ENCODE measurements at regions not wholly inside any gene's neighbourhood (a gene's known extent, or its start where the extent isn't known, plus 50 kb on each side); places are given as distances from the start of the nearest gene placed in this dataset.

DNA sequence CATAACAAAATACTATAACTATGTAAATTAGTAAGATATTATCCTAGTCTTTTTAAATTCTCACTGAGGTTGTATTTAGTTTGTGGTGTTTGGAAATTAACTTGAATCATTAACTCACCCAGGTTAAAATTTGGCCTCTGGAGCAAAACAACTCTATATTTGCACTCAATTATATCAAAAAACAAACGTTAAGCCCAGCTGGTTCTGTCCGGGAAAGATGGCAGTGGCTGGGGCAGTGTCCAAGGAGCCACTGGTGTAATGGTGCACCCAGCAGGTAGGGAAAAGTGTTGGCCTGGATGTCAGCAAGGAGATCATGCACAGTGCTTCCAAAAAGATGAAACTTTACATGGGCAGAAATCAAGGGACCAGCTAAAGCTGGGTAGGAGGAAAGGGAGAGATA lies 285.3 kb upstream of the CITED2 start:
- no peak for DNase-seq (ENCODE audit: low spot score)

DNA sequence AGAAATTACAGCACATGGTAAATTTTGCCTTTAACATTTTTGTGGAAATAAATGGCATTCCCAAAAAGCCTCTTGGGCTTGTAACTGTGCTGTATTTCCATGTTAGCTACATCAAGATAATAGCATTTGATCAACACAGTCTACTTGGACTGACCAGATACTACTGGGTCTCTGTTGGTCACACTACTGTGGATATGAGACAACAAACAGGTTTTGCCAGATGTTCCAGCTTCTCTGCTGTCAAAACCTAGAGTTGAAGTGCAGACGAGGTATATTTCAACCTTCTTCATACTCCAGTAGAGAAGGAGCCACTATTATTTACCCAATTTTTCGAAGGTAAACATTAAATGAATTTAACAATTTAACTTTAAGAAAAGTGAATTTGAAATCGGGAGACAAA lies 284.7 kb upstream of the CITED2 start:
- DNase-seq (ENCODE audit: low spot score) = no peak

DNA sequence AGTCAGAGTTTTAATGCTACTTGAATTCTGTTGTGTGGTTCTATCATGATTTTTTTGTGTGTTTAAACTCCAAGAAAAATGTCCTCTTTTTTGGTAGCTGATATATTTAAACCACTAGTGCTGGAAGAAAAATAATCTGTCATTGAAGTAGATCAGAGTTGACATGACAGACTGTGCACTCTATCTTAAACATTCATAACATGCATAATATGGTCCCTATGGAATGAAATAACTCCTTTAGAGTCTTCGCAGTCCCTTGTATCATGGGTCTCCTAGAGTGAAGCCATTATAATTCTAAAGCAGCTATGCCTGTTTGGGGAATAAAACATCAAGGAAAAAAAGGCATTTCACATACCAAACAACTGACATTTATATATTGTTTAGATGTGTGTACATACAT lies 282.7 kb upstream of the CITED2 start:
- DNase-seq (ENCODE audit: low spot score) = no peak

DNA sequence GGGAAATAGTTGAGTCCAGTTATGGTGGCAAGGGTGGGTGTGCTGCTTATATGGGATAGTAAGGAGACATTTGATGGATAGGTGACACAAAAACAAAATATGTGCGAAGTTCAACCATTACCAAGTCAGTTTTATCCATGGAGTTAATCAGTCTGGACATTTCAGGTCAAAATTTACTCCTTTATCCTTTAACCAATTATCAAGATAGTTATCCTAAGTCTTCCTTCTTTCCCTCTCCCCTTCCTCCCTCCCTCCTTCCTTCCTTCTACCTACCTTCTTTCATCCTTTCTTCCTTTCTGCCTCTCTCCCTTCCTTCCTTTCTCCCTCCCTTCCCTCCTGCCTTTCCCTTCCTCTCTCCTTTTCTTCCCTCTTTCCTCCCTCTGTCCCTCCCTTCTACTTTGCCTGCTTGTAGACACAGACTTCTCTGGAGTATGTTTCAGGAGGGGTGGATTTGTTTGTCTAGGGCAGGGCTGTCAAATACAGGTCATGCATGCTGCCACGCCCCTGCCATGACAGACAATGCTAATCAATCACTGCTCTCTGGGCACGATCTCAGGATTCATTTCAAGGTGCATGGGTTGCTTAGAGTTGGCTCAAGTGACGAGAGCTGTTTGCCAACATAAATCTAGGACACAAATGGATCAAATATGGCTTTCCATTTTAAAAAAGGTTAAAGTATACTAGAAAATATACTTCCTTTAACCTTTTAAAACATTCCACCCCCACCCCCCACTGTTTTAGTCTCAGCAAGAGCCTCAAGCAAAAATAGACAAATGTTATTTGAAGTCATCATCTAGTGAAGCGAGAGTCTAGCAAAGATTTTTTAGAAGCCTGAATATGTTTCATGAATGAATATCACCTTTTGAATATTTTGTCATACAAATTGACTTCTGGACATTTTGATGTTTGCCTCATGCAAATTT lies 281.6 kb upstream of the CITED2 start:
- no peak for DNase-seq (ENCODE audit: low spot score)

DNA sequence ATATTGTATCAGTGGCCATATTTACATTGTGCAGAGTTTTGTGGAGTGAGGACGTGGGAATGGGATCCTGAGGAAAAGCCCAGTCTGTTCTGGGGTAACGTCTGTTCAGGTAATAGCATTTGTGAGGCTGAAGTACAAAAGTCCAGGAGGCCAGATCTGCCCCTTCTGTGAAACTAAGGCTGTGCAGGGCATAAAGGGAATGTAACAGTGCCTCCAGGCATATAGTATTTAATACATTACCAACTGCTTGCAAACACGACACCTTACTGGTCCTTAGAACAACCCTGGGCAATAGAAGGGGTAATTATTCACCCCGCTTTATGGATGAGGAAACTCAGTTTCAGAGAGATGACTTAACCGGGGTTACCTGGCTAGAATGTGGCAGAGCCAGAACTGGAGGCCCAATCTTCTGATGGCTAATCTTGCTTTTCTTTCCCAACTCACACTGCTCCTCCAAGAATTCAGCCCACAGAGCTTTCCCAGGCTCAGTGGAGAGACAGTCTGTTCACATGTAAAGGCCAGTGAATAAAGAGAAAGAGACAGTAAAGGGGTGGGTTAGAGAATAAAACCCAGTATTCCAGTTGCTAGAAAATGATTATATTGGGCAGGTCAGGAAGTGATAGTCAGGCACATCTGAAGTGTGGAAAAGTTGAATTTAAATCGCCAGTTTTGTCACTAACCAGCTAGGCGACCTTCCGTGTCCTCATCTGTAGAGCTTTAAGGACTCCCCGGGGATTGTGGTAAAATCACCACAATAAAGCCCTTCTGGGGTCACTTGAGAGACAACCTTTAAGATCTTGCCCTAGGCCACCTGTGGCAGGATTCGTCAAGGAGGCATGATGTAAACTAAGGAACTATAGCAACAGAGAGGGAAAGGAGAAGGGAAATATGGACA lies 280.7 kb upstream of the CITED2 start:
- DNase-seq (ENCODE audit: low spot score) = no peak

DNA sequence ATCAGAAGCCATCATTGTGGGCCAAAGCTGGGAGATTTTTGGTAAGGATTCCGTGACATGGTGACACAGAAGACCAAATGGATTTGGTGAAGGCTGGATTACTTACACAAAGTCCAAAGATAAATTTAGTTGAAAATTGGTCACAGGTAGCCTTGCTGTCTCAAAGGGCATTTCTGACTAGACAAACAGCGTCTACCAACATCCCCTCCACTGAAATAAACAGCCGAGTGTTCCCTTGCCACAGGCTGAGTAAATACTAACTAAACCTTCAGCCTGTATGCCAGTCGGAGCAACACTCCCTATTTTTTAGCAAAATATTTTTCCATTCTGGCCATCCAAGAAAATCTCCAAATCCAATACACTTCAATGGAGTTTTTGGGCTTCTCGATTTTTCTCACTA lies 279.9 kb upstream of the CITED2 start:
- no peak for DNase-seq (ENCODE audit: low spot score)

DNA sequence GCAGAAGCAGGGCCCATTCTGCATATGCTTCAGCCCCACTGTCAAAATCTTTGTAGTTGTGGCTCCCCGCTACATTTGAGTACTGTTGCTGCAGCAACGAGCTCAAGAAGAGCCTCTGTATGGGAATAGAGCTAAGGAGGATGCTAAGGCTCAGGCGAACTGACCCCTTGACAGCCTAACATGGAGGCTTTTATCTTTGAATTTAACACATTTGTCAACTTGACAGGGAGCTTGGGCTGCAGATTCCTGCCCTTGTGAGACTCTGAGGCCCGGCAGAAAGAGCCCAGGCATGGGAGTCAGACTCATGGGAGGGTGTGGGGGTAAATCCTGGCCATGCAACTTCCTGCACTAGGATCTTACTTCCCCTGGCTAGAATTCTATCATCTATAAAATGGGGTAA lies 278.7 kb upstream of the CITED2 start:
- no peak for DNase-seq (ENCODE audit: low spot score)

DNA sequence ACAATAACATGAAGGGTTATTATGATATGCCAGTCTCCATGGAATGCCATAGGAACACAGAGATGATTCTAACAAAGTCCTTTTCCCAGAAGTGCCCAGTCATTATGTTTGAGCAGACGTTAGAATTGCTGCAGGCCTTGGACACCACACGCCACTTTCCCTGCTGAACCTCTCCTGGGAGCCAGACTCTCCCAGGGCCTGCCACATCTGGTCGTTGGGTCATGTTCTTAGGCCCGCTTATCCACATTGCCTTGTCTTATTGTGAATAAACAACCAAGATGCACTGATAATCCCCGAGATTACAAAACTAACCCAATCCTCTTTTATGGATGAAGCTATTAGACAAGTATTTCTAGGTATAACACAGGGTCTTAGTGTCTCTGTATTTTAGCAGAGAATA lies 276.5 kb upstream of the CITED2 start:
- no peak for DNase-seq (ENCODE audit: low spot score)

DNA sequence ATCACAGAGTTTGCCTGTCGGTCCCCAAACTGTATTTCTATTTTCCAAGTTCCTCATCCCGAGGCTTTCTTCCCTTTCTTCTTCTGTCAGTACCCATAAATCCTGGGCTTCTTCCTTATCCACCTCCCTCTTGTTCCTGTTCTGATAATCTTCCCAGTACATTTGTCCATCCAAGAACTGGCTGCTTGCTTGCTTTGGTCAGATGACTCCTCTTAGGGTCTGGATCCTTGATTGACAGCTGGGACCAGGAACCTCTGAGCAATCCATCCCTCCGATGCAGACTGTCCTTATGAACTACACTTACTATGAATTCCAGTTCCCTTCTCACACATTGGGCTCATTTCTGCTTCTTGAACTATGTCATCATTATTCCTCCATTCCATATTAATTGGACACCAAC lies 275.3 kb upstream of the CITED2 start:
- no peak for DNase-seq (ENCODE audit: low spot score)

DNA sequence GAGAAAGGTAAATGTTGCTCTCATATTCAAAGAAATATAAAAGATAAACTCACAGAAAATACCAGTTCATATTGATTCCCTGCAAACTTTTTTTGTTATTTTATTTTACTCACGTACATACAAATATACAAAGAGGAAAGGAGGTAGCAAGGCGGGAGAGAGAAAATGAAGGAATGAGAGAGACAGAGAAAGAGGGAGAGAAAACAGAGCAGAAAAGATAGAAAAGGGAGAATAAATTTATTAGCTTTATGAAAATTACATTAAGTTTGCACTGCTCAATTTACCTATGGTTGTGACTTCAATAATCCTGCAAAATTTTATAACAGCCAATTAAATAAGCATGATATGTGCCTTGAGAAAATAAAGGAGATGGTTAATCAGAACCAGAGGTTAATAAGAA lies 274.7 kb upstream of the CITED2 start:
- DNase-seq (ENCODE audit: low spot score) = no peak

DNA sequence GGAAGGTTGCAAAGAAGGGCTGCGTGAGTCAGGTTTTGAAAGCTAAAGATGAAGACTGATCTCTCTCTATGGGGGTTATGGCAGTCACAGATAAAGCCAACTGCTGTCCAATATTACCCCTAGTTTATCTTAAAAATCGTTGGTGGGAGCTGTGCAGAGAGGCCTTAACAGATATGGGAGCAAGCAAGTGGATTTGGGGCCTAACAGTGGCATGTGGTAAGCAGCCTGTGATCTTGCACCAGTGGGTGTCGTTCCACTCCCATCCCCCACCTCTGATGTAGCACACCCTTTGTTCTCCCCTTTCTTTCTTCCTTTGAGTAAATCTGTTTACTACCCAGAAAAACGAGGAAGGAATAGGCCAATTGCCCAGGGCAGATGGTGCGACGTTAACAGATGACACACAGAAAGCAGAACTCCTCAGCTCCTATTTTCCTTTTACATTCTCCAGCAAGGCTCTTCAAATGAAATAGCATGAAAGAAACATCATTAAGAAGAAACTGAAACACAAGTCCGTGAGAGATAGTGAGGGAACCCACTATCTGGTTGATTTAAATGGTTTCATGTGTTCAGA lies 274.1 kb upstream of the CITED2 start:
- no peak for DNase-seq (ENCODE audit: low spot score)

DNA sequence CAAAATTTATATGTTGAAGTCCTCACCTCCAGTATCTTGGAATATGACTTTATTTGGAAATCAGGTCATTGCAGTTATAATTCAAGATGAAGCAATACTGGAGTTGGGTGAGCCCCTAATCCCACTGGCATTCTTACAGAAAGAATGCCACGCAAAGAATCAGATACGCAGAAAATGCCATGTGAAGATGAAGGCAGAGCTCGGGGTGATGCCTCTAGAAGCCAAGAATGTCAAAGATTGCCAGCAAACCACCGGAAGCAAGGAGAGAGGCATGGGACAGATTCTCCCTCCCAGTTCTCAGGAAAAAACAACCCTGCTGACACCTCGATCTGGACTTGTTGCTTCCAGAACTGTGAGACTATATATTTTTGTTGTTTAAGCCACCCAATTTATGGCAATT lies 273.4 kb upstream of the CITED2 start:
- no peak for DNase-seq (ENCODE audit: low spot score)

DNA sequence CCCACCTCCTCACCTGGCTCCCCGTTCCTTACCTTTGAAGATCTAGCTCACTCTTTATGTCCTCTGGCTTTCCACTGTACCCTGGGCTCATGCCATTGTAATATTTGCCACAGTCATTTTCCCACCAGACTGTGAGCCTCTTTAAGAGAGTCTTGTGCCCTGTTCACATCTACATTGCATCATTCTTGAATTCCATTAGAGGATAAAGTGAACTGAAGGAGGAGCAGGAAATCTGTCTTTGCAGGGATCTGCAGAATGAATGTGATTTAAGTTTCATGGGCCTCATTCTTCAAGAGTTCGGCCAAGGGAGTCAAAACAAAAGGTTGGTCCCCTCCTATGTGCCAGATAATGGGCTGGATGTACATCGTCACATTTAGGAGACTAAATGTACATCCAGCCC lies 272.6 kb upstream of the CITED2 start:
- no peak for DNase-seq (ENCODE audit: low spot score)

DNA sequence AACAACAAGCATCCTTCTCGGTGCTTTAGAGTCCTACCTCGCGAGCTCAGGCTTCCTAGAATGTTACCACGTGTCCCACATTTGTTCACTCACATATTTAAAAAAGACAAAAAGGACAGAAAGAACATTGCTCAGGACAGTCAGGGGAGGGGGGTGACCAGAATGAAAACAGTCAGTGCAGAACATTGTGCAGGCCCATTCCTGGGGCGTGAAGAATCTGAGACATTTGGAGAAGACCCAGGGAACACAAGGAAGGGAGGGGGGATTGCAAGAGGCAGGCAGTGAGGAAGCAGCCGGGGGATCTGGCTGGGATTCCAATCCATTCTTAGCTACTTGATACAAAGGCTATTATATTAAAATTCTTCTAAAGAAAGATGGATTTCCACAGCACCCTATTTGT lies 270.4 kb upstream of the CITED2 start:
- no peak for DNase-seq (ENCODE audit: low spot score)

DNA sequence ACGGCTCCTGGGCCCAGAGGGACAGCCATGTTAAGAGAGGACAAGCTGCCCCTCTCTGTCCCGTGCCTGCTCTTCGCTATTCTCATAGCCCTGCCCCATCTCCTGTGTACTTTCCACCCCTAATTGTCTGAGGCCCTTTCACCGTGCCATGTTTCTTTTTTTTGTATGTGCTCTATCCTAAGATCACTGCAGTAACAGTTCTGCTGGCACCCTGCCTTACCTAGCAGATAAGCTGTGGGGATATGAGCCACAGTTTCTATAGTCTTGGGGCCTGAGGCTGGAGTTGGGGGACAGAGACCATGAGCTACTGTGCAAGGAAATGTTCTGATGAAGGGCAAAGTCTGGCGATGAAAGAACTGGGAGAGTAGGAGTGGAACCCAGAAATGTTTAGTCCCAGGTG lies 269.5 kb upstream of the CITED2 start:
- no peak for DNase-seq (ENCODE audit: low spot score)

DNA sequence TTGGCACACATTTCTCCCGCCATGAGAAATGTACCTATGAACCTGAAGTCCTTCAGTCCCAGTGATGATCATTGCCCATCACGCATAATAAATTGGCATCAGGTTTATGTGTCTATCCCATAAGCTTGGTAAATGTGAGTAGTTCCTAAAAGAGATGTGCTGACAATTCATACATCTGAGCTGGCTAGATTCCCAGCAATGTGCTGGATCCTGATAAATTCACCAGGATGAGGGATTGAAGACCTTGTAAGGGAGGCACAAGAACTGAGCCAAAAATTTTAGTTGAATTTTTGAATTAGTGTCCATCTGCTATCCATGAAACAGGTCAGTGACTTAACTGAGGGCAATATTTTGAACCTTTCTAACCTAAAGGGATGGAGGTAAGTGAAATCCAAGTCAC lies 267.9 kb upstream of the CITED2 start:
- DNase-seq (ENCODE audit: low spot score) = no peak

DNA sequence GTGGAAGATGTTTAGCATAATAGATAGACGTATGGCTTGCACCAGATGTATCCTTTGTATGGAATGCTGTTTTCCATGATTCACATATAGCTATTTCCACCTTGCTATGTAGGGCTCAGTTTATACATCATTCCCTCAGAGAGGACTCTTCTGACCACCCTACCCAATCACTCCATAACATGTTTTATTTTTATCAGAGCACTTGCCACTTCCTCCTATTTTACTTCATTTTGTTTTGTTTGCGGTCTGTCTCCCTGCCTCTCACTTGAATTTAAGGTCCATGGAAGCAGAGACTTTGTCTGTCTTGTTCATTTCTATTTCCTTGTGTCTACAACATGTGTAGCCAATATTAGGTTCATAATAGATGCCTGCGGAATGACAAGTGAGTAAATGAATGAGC lies 266.9 kb upstream of the CITED2 start:
- no peak for DNase-seq (ENCODE audit: low spot score)

DNA sequence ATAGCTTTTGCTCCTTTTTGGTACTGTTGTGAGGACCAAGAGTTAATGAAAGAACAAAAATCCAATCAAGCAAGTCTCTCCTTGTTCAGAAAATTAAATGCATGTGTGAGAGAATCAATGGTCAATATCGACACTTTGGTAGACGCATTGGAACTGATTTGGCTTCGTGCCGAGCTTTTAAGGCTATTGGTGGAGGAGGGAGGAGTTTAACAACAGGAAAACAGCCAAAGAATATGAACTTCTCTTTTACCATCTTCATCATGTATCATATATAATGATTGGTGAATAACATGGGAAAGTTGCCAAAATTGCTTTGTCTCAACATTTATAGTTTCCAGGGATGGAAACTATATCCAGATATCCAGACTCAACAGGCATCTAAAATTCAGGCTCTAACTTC lies 266.5 kb upstream of the CITED2 start:
- no peak for DNase-seq (ENCODE audit: low spot score)

DNA sequence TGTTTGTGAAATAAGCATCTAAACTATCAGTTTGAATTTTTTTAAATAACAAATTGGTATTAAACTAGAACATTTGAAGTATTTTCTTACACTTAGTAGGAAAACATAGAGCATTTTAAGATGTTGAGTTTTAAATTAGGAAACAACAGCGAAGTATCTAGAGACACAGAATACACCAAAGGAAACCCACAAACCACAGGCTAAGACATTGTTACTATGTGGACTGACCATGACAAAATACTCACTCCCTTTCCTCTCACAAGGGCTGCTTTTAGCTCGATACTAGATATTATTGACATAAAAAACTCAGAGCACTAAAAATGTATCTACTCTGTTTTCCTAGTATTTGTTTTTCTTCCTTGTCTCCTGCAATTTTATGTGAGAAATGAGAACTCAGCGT lies 266.0 kb upstream of the CITED2 start:
- DNase-seq (ENCODE audit: low spot score) = no peak

DNA sequence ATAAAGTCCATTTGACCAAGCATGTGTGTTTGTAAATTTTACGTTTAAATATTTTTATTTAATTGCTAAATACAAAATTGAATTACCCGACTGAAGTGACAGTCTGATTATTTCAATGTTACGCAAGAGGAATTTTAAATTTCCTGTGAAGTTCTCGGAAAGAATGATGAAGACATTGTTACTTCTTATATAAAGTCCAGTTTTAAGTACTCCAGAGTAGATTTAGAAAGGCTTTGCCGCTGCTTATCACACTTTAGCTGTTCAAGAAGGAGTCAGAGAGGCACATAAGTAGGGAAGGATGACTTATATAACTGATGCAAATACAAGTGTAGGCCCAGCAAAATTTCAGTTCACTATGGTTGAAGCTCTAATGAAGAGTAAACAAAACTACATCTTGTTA lies 265.1 kb upstream of the CITED2 start:
- no peak for DNase-seq (ENCODE audit: low spot score)

DNA sequence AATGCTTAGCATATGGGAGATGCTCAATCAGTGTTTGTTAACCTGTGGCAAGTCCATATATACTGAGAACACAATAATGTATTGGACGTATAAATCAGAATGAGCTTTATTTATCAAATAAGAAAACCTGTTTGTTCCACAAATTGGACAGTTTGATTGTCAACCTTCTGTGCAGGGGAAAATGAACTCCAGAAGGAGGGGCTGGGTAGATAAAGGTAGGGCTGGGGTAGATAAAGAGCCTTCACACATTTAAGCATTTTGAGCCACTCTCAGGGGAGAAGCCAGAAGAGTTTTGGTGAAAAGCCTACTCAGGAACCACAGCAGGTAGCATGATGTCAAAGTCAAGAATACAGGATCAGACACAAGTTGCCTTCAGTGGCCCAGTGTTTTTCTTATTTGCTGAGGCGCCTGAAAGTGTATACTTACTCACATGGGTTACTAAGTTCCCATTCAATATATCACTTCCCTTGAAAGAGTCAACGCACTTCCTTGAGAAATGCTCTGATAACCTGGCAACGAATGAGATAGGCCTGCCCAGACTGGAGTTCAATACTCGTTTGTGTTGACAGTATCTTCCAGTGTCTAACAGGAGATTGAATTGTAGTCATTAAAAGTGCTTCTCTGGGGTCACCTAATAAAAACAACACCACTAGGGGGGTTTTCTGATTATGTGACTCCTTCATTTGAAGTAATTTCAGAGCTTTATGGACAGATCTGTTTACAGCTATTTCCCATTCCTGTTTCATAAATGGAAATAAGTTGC lies 263.9 kb upstream of the CITED2 start:
- no peak for DNase-seq (ENCODE audit: low spot score)

DNA sequence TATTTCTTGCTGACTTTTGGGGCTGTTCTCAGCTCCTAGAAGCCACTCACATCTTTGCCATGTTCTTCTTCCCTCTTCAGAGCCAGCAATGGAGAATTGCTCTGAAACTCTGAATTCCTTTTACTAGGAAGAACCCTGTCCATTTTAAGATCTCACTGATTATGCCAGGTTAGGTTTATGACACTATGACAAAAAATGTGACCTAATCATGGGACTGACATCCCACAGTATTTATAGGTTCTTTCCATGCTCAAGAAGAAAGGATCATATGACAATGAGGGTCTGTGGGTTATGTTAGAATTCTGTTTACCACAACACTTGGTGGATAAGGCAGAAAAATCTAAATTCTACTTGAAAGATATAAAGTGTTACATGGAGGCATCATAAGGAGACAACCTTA lies 263.3 kb upstream of the CITED2 start:
- DNase-seq (ENCODE audit: low spot score) = no peak

All from kidney capillary endothelial cell (primary cell).